Psoas muscle (tissue), 7 donors: ENCODE measurements at regions not wholly inside any gene's neighbourhood (a gene's known extent, or its start where the extent isn't known, plus 50 kb on each side); places are given as distances from the start of the nearest gene placed in this dataset.

Experiments
- ATAC-seq, 4 donors: fragments of 200-7000 bp; cut with Tn5 transposase; one replicate each; pipeline ENCODE4 v1.9.1; 2020; ENCODE audit warnings: moderate library complexity in 3 of 4, mild to moderate bottlenecking in 2 of 4
- DNase-seq, 2 donors: peaks; one replicate each; pipeline ENCODE4 v3.0.0-alpha.2; 2020
- H3K27ac ChIP-seq: fragments of 200-600 bp; one replicate; pipeline ENCODE4 v1.8.0; 2022
- H3K27me3 ChIP-seq, 3 donors: fragments of 200-600 bp in 1 of 3; one replicate each; pipeline versions ENCODE4 v1.6.1 to v1.8.0; 2013 to 2022; ENCODE audit warnings: low read length in 2 of 3, mild to moderate bottlenecking in 2 of 3, moderate library complexity in 1 of 3; ENCODE audit not compliant: insufficient read depth in 3 of 3
- H3K36me3 ChIP-seq, 2 donors: fragments of 200-600 bp in 1 of 2; one replicate each; pipeline versions ENCODE4 v1.6.1 to v1.8.0; 2013 to 2022; ENCODE audit warnings: low read depth in 1 of 2, mild to moderate bottlenecking in 1 of 2, moderate library complexity in 1 of 2; ENCODE audit not compliant: insufficient read depth in 1 of 2
- H3K4me1 ChIP-seq: fragments of 200-600 bp; one replicate; pipeline ENCODE4 v1.8.0; 2022
- H3K4me3 ChIP-seq: fragments of 200-600 bp; one replicate; pipeline ENCODE4 v1.8.0; 2022; ENCODE audit warnings: mild to moderate bottlenecking
- H3K9me3 ChIP-seq: fragments of 200-600 bp; one replicate; pipeline ENCODE4 v1.8.0; 2022
- WGBS, 3 donors: extraction: QIAGEN DNeasy Blood & Tissue Kit; methylation state at CpG; one replicate each; pipeline versions ENCODE4 v1.1.6 to v1.1.7; 2013; 5-methylcytosine and 5-hydroxymethylcytosine counted together
- intact Hi-C, 2 donors: fragments of 100-400 bp; cut with DNase I; formaldehyde crosslinking; loops; one replicate each; pipeline versions ENCODE4 v1.11.0 to v1.14.2; 2022
- TF ChIP-seq, protein P1 (sequence below): fragments of 200-600 bp; IDR thresholded peaks from one replicate; pipeline ENCODE4 v1.8.0; 2022; ENCODE audit warnings: antibody characterized with exemption
- donor health status: healthy with polysubstance abuse.
- donor health status: DM: no; HTN: no; CAD: no; lungs with moderate emphysema.
- donor health status: Bipolar disorder and iron deficiency.
- donor health status: healthy.
- donor health status: DM: yes; HTN: yes; CAD: no.
- donor health status: DM: no; HTN: no; CAD: no.
- donor health status: DM: yes; HTN: yes; CAD: no.

DNA sequence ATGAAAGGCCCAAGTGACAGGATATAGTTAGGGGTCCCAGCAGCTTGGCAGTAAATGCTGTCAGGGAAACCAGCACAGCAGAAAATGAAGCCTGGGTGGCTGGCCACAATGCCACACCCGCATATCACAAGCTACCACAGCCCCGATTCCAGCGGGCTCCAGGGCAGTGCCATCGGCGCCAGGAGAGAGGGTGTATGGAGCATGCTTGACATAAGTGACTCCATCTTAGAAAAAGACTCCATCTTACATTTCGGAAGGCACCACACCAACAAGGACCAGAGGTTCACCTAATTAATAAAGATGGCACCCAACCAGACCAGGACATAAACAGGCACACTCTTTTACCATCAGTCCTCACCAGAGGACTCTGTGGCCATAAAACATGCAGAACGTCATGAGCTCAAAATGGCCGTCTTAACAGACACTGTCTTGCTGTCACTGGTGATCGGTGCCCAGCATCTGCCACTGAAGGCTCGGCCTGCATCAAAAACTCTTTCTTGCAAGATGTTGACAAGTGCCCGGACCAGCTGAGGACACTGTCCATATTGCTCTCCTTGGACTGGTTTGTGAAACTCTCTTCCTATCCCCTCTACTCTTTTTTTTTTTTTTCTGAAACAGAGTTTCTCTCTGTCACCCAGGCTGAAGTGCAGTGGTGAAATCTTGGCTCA, 67.4 kb upstream of the SPIN1 start:
- no peaks in the 10 kb centered on the region for H3K4me1 ChIP-seq
- no peaks in the 10 kb centered on the region for H3K27me3 ChIP-seq
- ATAC-seq (no peak), DNase-seq (no peak)
- H3K27ac ChIP-seq = no peak overlapping the region
- no peak overlapping the region for H3K4me3 ChIP-seq
- intact Hi-C loops = no loop called here
- no peaks in the 10 kb centered on the region for H3K36me3 ChIP-seq
- 93 to 97% (median 93%) methylated on average over 11 of the region's 11 CpGs for WGBS, 3 donors
- TF ChIP-seq, protein P1, sequence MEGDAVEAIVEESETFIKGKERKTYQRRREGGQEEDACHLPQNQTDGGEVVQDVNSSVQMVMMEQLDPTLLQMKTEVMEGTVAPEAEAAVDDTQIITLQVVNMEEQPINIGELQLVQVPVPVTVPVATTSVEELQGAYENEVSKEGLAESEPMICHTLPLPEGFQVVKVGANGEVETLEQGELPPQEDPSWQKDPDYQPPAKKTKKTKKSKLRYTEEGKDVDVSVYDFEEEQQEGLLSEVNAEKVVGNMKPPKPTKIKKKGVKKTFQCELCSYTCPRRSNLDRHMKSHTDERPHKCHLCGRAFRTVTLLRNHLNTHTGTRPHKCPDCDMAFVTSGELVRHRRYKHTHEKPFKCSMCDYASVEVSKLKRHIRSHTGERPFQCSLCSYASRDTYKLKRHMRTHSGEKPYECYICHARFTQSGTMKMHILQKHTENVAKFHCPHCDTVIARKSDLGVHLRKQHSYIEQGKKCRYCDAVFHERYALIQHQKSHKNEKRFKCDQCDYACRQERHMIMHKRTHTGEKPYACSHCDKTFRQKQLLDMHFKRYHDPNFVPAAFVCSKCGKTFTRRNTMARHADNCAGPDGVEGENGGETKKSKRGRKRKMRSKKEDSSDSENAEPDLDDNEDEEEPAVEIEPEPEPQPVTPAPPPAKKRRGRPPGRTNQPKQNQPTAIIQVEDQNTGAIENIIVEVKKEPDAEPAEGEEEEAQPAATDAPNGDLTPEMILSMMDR = no peak
- H3K9me3 ChIP-seq = no peaks in the 10 kb centered on the region

DNA sequence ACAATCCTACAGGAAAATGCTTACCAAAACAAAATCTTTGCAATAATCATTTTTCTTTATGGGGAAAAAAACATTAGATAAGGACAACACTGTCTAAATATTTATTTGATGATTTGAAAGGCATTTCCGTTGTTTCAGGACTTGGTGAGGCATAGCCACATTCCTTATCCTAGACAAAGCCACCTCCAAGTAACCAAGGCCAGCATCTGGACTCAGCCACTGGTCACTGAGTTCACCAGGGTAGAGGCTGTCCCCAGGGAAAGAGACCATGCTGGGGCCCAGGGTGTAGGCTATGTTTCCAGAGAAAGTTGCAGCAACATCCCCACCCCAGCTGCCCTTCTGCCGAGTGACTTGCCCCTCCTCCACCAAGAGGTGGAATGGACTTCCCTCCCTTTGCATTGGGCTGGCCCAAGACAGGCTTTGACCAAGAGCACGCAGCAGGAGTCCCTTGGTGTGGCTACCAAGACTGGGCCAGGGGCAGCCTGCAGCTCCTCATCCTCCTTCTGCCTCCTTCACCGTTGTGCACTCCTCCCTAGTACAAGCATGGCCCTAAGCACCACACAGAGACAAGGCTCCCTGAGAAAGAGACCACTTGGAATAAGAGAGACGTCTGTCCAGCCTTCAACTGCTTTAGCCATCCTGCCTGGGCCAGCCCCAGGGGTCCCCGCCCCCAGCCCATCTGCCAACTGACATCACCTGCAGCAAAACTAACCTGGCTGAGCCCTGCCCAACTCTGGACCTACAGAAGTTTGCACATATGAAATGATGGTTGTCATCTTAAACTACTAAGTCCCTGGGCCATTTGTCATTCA, 68.1 kb upstream of the SPIN1 start:
- Histone ChIP-seq H3K36me3 (no peaks in the 10 kb centered on the region), H3K27ac (no peak overlapping the region), H3K4me1 (no peaks in the 10 kb centered on the region), H3K9me3 (no peaks in the 10 kb centered on the region), H3K4me3 (no peak overlapping the region), H3K27me3 (no peaks in the 10 kb centered on the region)
- 76 to 81% (median 78%) methylated on average over 6 of the region's 6 CpGs for WGBS, 3 donors
- intact Hi-C loops = no loop called here
- ATAC-seq (no peak), DNase-seq (no peak)
- TF ChIP-seq, protein P1 = no peak

DNA sequence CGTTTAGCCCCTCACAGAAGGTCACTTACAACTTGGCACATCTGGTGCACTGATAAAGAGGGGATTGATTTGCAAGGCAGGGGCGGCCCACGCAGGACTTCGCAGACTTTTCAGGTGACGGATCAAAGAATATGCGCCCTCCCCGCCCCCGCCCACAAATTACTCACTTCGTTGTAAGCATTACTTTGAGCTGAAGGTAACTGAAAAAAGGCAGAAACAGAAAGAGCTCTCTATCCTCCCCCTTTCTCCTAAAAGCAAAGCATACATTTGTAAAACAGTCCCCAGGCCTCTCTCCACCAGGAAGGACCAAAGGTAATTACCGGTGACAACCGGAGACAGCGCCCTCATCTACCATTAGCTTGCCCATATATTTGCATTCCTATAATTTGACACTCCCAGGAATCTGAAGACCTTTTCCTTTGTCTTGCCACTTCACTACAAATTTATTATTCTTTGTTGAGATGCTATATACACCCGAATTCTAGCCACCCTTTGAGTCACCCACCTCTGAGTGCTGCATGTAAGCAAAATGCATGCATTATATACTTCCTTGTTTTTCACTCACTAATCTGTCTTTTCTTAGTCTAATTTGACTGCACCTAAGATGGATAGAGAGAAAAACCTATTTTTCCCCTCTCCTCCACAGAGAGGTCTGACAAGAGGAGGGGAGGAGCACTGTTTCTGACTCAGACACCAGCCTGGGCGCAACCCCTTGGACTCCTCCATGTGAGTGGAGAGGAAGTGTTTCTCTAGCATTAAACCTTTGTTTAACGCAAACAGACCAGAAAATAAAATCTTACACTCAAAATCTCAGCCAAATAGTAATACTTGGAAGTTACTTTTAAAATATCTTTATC, 74.7 kb upstream of the SPIN1 start:
- H3K4me1 ChIP-seq = no peaks in the 10 kb centered on the region
- TF ChIP-seq, protein P1 = no peak
- DNase-seq = no peak
- no peak overlapping the region for H3K4me3 ChIP-seq
- H3K27me3 ChIP-seq = no peaks in the 10 kb centered on the region
- no peak for ATAC-seq
- intact Hi-C loops = no loop called here
- no peak overlapping the region for H3K27ac ChIP-seq
- H3K36me3 ChIP-seq = no peaks in the 10 kb centered on the region
- no peaks in the 10 kb centered on the region for H3K9me3 ChIP-seq
- 72 to 73% (median 72%) methylated on average over 15 of the region's 15 CpGs for WGBS, 3 donors

DNA sequence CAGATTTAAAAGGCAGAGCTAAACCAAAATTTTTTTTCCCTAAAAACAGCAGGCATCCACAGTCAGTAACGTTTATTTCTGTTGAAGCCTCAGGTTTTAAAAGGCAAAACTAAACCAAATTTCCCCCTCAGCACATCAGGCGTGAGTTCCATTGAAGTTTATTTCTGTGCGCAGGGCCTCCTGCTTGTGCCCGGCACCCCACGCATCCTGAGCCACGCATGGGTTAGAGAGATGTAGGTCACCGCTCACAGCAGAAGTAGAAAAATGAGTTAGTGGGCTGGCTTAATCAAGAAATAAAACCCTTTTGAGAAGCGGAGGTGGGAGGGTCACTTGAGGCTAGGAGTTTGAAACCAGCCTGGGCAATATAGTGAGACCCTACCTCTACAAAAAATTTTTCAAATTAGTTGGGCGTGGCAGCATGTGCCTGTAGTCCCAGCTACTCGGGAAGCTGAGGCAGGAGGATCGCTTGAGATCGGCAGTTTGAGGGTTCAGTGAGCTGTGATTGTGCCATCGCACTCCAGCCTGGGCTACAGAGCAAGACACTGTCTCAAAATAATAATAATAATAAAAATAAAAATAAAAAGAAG, 75.6 kb upstream of the SPIN1 start:
- Histone ChIP-seq H3K27me3 (no peaks in the 10 kb centered on the region), H3K4me3 (no peak overlapping the region), H3K9me3 (no peaks in the 10 kb centered on the region), H3K27ac (no peak overlapping the region), H3K4me1 (no peaks in the 10 kb centered on the region), H3K36me3 (no peaks in the 10 kb centered on the region)
- ATAC-seq (no peak), DNase-seq (no peak)
- intact Hi-C loops = no loop called here
- 84 to 89% (median 85%) methylated on average over 13 of the region's 13 CpGs for WGBS, 3 donors
- TF ChIP-seq, protein P1 = no peak
